ENCODE measurements at regions not wholly inside any gene's neighbourhood (a gene's known extent, or its start where the extent isn't known, plus 50 kb on each side); places are given as distances from the start of the nearest gene placed in this dataset.

DNA sequence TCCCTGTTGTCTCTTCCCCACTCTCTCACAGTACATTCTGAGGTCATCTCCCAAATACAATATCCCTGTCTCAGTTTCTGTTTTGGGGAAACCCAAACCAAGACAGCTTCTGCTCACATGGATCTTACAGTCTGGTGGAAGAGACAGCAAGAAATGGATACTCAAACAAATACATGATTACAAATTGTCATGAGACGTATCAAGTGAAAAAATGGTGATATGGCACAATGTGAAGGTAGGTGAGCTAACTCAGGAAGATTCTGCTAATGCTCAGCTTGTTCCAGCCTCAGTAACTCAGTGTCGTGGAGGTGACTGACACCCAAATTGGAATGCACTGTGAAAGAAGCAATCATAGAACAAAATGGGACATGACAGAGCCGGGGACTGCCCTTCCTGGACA, 68.3 kb downstream of the CHST1 start:
- DNase-seq (no peak), FAIRE-seq (no peak), ATAC-seq (no peak)
- no peaks in the 10 kb centered on the region for H3K4me1 ChIP-seq
- H3K36me3 ChIP-seq: no peaks in the 10 kb centered on the region
- TF ChIP-seq, protein P1, sequence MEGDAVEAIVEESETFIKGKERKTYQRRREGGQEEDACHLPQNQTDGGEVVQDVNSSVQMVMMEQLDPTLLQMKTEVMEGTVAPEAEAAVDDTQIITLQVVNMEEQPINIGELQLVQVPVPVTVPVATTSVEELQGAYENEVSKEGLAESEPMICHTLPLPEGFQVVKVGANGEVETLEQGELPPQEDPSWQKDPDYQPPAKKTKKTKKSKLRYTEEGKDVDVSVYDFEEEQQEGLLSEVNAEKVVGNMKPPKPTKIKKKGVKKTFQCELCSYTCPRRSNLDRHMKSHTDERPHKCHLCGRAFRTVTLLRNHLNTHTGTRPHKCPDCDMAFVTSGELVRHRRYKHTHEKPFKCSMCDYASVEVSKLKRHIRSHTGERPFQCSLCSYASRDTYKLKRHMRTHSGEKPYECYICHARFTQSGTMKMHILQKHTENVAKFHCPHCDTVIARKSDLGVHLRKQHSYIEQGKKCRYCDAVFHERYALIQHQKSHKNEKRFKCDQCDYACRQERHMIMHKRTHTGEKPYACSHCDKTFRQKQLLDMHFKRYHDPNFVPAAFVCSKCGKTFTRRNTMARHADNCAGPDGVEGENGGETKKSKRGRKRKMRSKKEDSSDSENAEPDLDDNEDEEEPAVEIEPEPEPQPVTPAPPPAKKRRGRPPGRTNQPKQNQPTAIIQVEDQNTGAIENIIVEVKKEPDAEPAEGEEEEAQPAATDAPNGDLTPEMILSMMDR (IDR thresholded peaks at IDR 0.05): no peak
- 39 to 44% methylated on average over 3 of the region's 3 CpGs for WGBS, 2 donors
- no peaks in the 10 kb centered on the region for H3K27me3 ChIP-seq
- H3K27ac ChIP-seq: no peak overlapping the region
- H3K9me3 ChIP-seq: no peaks in the 10 kb centered on the region
- no peak overlapping the region for H3K4me3 ChIP-seq
- intact Hi-C loops (cut with DNase I): no loop called here

DNA sequence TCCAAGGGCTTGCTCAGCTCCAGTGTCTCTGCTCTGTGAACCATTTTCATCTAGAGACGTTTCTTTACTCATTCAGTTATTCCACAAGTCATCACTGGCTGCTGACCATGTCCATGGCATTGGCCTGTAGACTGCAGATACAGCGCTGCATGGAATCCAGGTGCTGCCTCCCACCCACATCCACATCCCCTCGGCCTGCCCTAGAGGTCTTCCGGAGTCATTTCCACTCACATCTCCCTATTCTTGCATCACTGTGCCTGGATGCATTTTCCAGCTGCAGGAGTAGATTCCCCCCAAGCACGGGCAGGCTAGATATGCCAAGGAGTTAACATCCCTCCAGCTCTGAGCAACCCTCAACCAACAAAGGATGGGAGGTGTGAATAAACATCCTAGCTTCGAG, 68.9 kb downstream of the CHST1 start:
- intact Hi-C loops (cut with DNase I): no loop called here
- FAIRE-seq: no peak
- DNase-seq: no peak
- no peaks in the 10 kb centered on the region for H3K4me1 ChIP-seq
- no peak for ATAC-seq
- TF ChIP-seq, protein P1 (IDR thresholded peaks at IDR 0.05): no peak
- 45 to 47% methylated on average over 6 of the region's 6 CpGs for WGBS, 2 donors
- H3K4me3 ChIP-seq: no peak overlapping the region
- H3K9me3 ChIP-seq: no peaks in the 10 kb centered on the region
- no peak overlapping the region for H3K27ac ChIP-seq
- no peaks in the 10 kb centered on the region for H3K27me3 ChIP-seq
- no peaks in the 10 kb centered on the region for H3K36me3 ChIP-seq

- no peak for FAIRE-seq
- Histone ChIP-seq H3K4me1 (no peaks in the 10 kb centered on the region), H3K36me3 (no peaks in the 10 kb centered on the region), H3K27me3 (no peaks in the 10 kb centered on the region), H3K4me3 (no peak overlapping the region), H3K9me3 (no peaks in the 10 kb centered on the region), H3K27ac (no peak overlapping the region)
- intact Hi-C loops (cut with DNase I): no loop called here
- DNase-seq: no peak
- WGBS, 2 donors: 87% methylated on average over 4 of the region's 4 CpGs
- TF ChIP-seq, protein P1 (IDR thresholded peaks at IDR 0.05): no peak
- no peak for ATAC-seq
Measured at GRCh38 chr11:45593992-45594391, 71.4 kb downstream of the CHST1 start.

GRCh38 chr11:45592636-45593035, 72.8 kb downstream of the CHST1 start:
- intact Hi-C loops (cut with DNase I): no loop called here
- Histone ChIP-seq H3K4me3 (no peak overlapping the region), H3K36me3 (no peaks in the 10 kb centered on the region), H3K27me3 (no peaks in the 10 kb centered on the region), H3K9me3 (no peaks in the 10 kb centered on the region), H3K27ac (no peak overlapping the region), H3K4me1 (no peaks in the 10 kb centered on the region)
- DNase-seq: no peak
- WGBS, 2 donors: 48% methylated on average over 6 of the region's 6 CpGs
- ATAC-seq: no peak
- FAIRE-seq: no peak
- TF ChIP-seq, protein P1 (IDR thresholded peaks at IDR 0.05): no peak

DNA sequence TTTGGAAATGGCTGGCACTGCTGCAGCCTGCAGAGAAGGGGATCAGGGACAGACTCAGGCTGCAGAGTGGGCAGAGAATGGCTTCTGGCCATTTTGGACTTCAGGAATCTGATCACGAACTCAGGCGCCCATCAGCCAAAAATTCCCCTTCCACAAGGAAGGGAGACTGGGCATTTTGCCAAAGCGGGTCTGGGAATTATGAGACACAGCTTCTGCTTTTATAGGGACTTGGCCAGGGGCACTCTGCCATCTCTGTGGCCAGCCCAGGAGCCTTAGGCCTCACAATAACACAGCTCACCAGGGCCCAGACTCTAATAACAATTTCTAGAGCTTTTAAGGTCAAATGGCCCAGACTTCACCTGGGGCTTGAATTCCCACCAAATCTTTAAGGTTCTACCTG, 74.7 kb downstream of the CHST1 start:
- H3K27me3 ChIP-seq: no peaks in the 10 kb centered on the region
- H3K9me3 ChIP-seq: no peaks in the 10 kb centered on the region
- 44 to 57% methylated on average over 3 of the region's 3 CpGs for WGBS, 2 donors
- H3K27ac ChIP-seq: no peak overlapping the region
- no peak overlapping the region for H3K4me3 ChIP-seq
- FAIRE-seq (no peak), ATAC-seq (no peak), DNase-seq (no peak)
- H3K4me1 ChIP-seq: no peaks in the 10 kb centered on the region
- intact Hi-C loops (cut with DNase I): no loop called here
- TF ChIP-seq, protein P1 (IDR thresholded peaks at IDR 0.05): no peak
- H3K36me3 ChIP-seq: no peaks in the 10 kb centered on the region
